Prostate gland (tissue), 2 donors: ENCODE measurements at regions not wholly inside any gene's neighbourhood (a gene's known extent, or its start where the extent isn't known, plus 50 kb on each side); places are given as distances from the start of the nearest gene placed in this dataset.

Experiments used
- DNase-seq: peaks from one replicate; pipeline ENCODE4 v3.0.0-alpha.2; 2019; ENCODE audit warnings: low spot score
- H3K27ac ChIP-seq, 2 donors: fragments of 200-600 bp; sonication (generic); 2 replicates each; pipeline ENCODE4 v1.5.1; 2017 to 2019
- H3K27me3 ChIP-seq: fragments of 200-600 bp; sonication (generic); replicated peaks from 2 replicates; pipeline ENCODE4 v1.5.1; 2019; ENCODE audit not compliant: insufficient read depth
- H3K36me3 ChIP-seq, 2 donors: fragments of 200-600 bp; sonication (generic); 1 replicate in 1 of 2; 2 replicates in 1 of 2; pipeline versions ENCODE4 v1.5.1 to v1.8.1; 2017 to 2019
- H3K4me1 ChIP-seq: fragments of 200-600 bp; sonication (generic); replicated peaks from 2 replicates; pipeline ENCODE4 v1.5.1; 2019
- H3K4me3 ChIP-seq, 2 donors: fragments of 200-600 bp; sonication (generic); 2 replicates each; pipeline ENCODE4 v1.5.1; 2017 to 2019
- H3K9me3 ChIP-seq: fragments of 200-600 bp; sonication (generic); 2 replicates; pipeline ENCODE4 v1.5.1; 2017
- CTCF ChIP-seq, 4 experiments: fragments of 200-600 bp in 2 of 4; fragments of 450-650 bp in 2 of 4; sonication (generic) in 2 of 4; IDR thresholded peaks; 1 replicate in 3 of 4; 2 replicates in 1 of 4; pipeline ENCODE4 v1.5.1; 2016 to 2019; ENCODE audit warnings: antibody characterized with exemption in 4 of 4, mild to moderate bottlenecking in 2 of 4, moderate library complexity in 2 of 4
- POLR2A ChIP-seq: fragments of 450-650 bp; IDR thresholded peaks from one replicate; pipeline ENCODE4 v1.6.1; 2016; ENCODE audit warnings: antibody characterized with exemption, mild to moderate bottlenecking
- POLR2AphosphoS5 ChIP-seq: sonication (generic); formaldehyde crosslinking; IDR thresholded peaks from one replicate; pipeline ENCODE4 v1.6.1; 2017; ENCODE audit warnings: antibody characterized with exemption
- WGBS: methylation state at CpG from one replicate; pipeline ENCODE4 v1.1.5; 2018; 5-methylcytosine and 5-hydroxymethylcytosine counted together
- intact Hi-C: fragments of 100-400 bp; cut with DNase I; formaldehyde crosslinking; loops from one replicate; pipeline ENCODE4 v1.14.2; 2022

DNA sequence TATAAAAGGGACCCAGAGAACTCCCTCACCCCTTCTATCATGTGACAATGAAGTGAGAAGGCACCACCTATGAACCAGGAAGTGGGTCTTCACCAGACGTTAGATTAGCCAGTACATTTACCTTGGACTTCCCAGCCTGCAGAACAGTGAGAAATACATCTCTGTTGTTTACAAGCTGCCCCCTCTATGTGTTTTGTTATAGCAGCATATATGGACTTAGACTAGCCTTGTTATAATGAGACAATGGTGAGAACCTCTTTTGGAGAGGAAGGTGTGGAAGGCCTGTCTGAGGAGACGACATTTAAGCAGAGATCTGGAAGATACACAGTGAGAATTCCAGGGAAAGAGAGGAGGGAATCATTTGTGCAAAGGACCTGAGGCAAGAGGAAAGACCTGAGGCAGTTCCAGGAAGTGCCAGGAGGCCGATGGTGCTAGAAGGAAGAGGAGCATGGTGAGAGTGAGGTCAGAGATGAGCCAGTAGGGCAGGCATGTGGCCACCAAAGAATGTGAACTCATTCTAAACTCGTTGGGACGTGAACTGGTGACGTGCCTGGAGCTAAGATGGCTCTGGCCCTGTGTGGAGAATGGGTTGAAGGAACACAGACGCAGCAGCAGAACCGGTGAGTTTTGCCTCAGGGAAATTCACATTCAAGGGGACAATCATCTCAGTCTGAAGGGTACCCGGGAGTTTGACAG is 98.9 kb upstream of the IRF2BP2 start:
- Histone ChIP-seq H3K27ac (no peak overlapping the region), H3K9me3 (no peaks in the 10 kb centered on the region), H3K4me1 (no peaks in the 10 kb centered on the region), H3K4me3 (no peak overlapping the region), H3K27me3 (no peaks in the 10 kb centered on the region), H3K36me3 (no peaks in the 10 kb centered on the region)
- WGBS, result 82% methylated on average over 9 of the region's 9 CpGs
- no peak for TF ChIP-seq POLR2AphosphoS5
- no peak for TF ChIP-seq POLR2A
- TF ChIP-seq CTCF (IDR thresholded peaks at IDR 0.05), result no peak
- intact Hi-C loops, result no loop called here
- DNase-seq, result no peak

- no peak overlapping the region for H3K4me3 ChIP-seq
- no peak overlapping the region for H3K27ac ChIP-seq
- H3K36me3 ChIP-seq, result no peaks in the 10 kb centered on the region
- no peaks in the 10 kb centered on the region for H3K4me1 ChIP-seq
- peak; percentile 1 for DNase-seq
- H3K9me3 ChIP-seq, result no peaks in the 10 kb centered on the region
- intact Hi-C loops, result no loop called here
- no peaks in the 10 kb centered on the region for H3K27me3 ChIP-seq
- 89% methylated on average over 1 of the region's 1 CpG for WGBS
- TF ChIP-seq POLR2AphosphoS5, result no peak
Observed at GRCh38 chr1:234707641-234708040, 97.7 kb upstream of the IRF2BP2 start.

DNA sequence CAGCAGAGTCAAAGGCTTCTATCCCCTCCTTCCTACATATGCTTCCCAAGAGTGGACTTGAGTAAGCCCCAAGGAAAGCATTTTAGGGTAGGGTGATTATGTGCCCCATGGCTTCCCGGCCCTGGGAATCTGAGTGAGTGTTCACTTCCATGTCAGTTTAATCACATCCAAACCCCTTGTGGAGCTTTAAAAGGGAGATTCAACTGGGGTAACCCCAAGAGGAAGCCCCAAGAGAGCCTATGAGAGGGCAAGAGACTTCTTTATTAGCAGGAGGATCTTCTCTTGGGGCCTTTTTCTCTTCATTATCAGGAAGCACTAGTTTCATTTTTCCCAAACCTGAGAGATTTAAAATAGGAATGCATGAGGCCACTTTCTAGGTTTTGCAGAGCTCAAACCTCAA is 97.0 kb upstream of the IRF2BP2 start:
- no peaks in the 10 kb centered on the region for H3K36me3 ChIP-seq
- H3K27ac ChIP-seq, result no peak overlapping the region
- no peak for DNase-seq
- no peaks in the 10 kb centered on the region for H3K9me3 ChIP-seq
- 94% methylated on average over 1 of the region's 1 CpG for WGBS
- no peaks in the 10 kb centered on the region for H3K4me1 ChIP-seq
- H3K4me3 ChIP-seq, result no peak overlapping the region
- TF ChIP-seq POLR2AphosphoS5 (no peak), POLR2A (no peak), CTCF (IDR thresholded peaks at IDR 0.05) (no peak)
- intact Hi-C loops, result no loop called here
- no peaks in the 10 kb centered on the region for H3K27me3 ChIP-seq

DNA sequence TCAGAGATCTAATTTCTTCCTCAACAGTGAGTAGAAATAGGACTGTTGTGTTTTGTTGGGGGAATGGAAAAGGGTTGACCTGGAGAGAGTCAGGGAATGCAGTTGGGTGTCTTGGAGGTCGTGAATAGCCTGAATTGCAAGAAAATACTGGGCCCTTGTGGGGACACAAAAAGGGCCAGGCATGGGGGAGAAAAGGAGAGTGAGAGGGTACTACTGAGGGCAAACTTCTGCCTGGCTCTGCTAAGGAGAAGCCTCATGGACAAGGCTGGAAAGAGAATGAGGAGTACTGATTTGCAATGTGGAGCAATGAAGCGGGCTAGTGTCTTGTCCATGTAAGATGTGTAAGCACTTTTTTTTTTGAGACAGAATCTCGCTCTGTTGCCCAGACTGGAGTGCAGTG is 96.2 kb upstream of the IRF2BP2 start:
- no peaks in the 10 kb centered on the region for H3K9me3 ChIP-seq
- intact Hi-C loops, result no loop called here
- TF ChIP-seq POLR2A, result no peak
- TF ChIP-seq POLR2AphosphoS5, result no peak
- TF ChIP-seq CTCF (IDR thresholded peaks at IDR 0.05), result no peak
- no peaks in the 10 kb centered on the region for H3K36me3 ChIP-seq
- no peak overlapping the region for H3K27ac ChIP-seq
- WGBS, result 96% methylated on average over 3 of the region's 3 CpGs
- H3K27me3 ChIP-seq, result no peaks in the 10 kb centered on the region
- H3K4me1 ChIP-seq, result no peaks in the 10 kb centered on the region
- no peak overlapping the region for H3K4me3 ChIP-seq
- DNase-seq, result peak; percentile 0

DNA sequence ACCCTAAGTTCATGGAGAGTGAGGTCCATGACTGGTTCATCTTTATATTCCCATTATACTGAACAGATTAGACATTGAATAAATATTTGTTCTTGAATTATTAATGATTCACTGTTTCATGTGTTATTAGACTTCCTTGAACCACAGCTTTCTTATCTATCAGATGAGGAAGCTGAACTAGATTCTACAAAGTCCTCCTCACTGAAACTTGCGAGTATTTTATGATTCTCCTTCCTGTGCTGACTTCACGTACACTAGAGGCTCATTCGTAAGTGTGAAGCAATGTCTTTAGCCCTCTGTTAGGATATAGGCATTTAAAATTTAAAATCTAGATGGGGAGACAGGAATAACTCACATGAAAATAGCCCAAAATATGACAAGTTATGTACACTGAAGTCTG is 95.6 kb upstream of the IRF2BP2 start:
- no peaks in the 10 kb centered on the region for H3K9me3 ChIP-seq
- no peaks in the 10 kb centered on the region for H3K27me3 ChIP-seq
- no peak for DNase-seq
- TF ChIP-seq CTCF (IDR thresholded peaks at IDR 0.05), result no peak
- no peak for TF ChIP-seq POLR2A
- TF ChIP-seq POLR2AphosphoS5, result no peak
- H3K4me1 ChIP-seq, result no peaks in the 10 kb centered on the region
- no peak overlapping the region for H3K27ac ChIP-seq
- H3K4me3 ChIP-seq, result no peak overlapping the region
- intact Hi-C loops, result no loop called here
- no peaks in the 10 kb centered on the region for H3K36me3 ChIP-seq
- WGBS, result 82% methylated on average over 3 of the region's 3 CpGs
